CD14-positive monocyte (primary cell): ENCODE measurements at regions not wholly inside any gene's neighbourhood (a gene's known extent, or its start where the extent isn't known, plus 50 kb on each side); places are given as distances from the start of the nearest gene placed in this dataset.

Experiments
- DNase-seq, 3 donors: peaks; one replicate each; pipeline ENCODE4 v3.0.0-alpha.2; 2011 to 2022
- H2AFZ ChIP-seq: 2 replicates; pipeline ENCODE4 v1.6.0; 2012; ENCODE audit warnings: mild to moderate bottlenecking, low read depth, low read length, inconsistent platforms; ENCODE audit not compliant: insufficient read depth, poor library complexity, severe bottlenecking
- H3K27ac ChIP-seq, 2 donors: 1 replicate in 1 of 2; 2 replicates in 1 of 2; pipeline ENCODE4 v1.5.1; 2012 to 2013; ENCODE audit warnings: low read length in 2 of 2, control low read depth in 1 of 2, inconsistent platforms in 1 of 2, low read depth in 1 of 2, mild to moderate bottlenecking in 1 of 2
- H3K27me3 ChIP-seq, 2 donors: one replicate each; pipeline versions ENCODE4 v1.6.0 to v1.6.1; 2011 to 2013; ENCODE audit warnings: low read length in 2 of 2; ENCODE audit not compliant: control insufficient read depth in 2 of 2, insufficient read depth in 2 of 2
- H3K36me3 ChIP-seq, 2 donors: replicated peaks in 1 of 2; 1 replicate in 1 of 2; 2 replicates in 1 of 2; pipeline versions ENCODE4 v1.5.1 to v1.6.1; 2012 to 2013; ENCODE audit warnings: low read length in 2 of 2, control low read depth in 1 of 2, inconsistent platforms in 1 of 2, mild to moderate bottlenecking in 1 of 2; ENCODE audit not compliant: insufficient read depth in 2 of 2, control insufficient read depth in 1 of 2
- H3K4me1 ChIP-seq, 2 donors: 1 replicate in 1 of 2; 2 replicates in 1 of 2; pipeline versions ENCODE4 v1.5.1 to v1.6.1; 2012 to 2013; ENCODE audit warnings: low read length in 2 of 2, control low read depth in 1 of 2, inconsistent platforms in 1 of 2, mild to moderate bottlenecking in 1 of 2, moderate library complexity in 1 of 2; ENCODE audit not compliant: insufficient read depth in 2 of 2, control insufficient read depth in 1 of 2
- H3K4me2 ChIP-seq: replicated peaks from 2 replicates; pipeline ENCODE3; 2012; ENCODE audit warnings: low read length, moderate library complexity, mild to moderate bottlenecking; ENCODE audit not compliant: poor library complexity, severe bottlenecking; ENCODE audit errors: extremely low read depth
- H3K4me3 ChIP-seq, 3 experiments: fragments of 200-600 bp in 1 of 3; sonication (generic) in 1 of 3; replicated peaks in 1 of 3; 1 replicate in 2 of 3; 2 replicates in 1 of 3; pipeline ENCODE4 v1.5.1; 2011 to 2013; ENCODE audit warnings: low read length in 3 of 3, mild to moderate bottlenecking in 3 of 3, control low read depth in 2 of 3, low read depth in 2 of 3, inconsistent platforms in 1 of 3, moderate library complexity in 1 of 3
- H3K79me2 ChIP-seq: 2 replicates; pipeline ENCODE4 v1.6.0; 2012; ENCODE audit warnings: mild to moderate bottlenecking, control low read depth, inconsistent platforms, low read length, moderate library complexity; ENCODE audit not compliant: insufficient read depth
- H3K9ac ChIP-seq: 2 replicates; pipeline ENCODE4 v1.6.0; 2017; ENCODE audit warnings: low read length, mild to moderate bottlenecking; ENCODE audit not compliant: insufficient read depth, poor library complexity, severe bottlenecking
- H3K9me3 ChIP-seq, 2 donors: replicated peaks in 1 of 2; 1 replicate in 1 of 2; 2 replicates in 1 of 2; pipeline versions ENCODE4 v1.5.1 to v1.6.1; 2012 to 2013; ENCODE audit warnings: low read length in 2 of 2, control low read depth in 1 of 2; ENCODE audit not compliant: control insufficient read depth in 1 of 2, insufficient read depth in 1 of 2
- H4K20me1 ChIP-seq: 2 replicates; pipeline ENCODE4 v1.6.0; 2012; ENCODE audit warnings: mild to moderate bottlenecking, low read length, control low read depth, moderate library complexity; ENCODE audit not compliant: insufficient read depth
- H3K27ac Mint-ChIP-seq, 7 donors: one replicate each; pipeline ENCODE4 v1.8.0; 2020; ENCODE audit warnings: mild to moderate bottlenecking in 7 of 7, mixed read lengths in 7 of 7, moderate library complexity in 6 of 7, inconsistent platforms in 2 of 7
- H3K27me3 Mint-ChIP-seq, 3 donors: one replicate each; pipeline ENCODE4 v1.8.0; 2021 to 2022; ENCODE audit warnings: low read depth in 3 of 3, mild to moderate bottlenecking in 3 of 3, mixed read lengths in 3 of 3, moderate library complexity in 3 of 3, inconsistent platforms in 1 of 3
- H3K36me3 Mint-ChIP-seq, 2 donors: one replicate each; pipeline ENCODE4 v1.8.0; 2020; ENCODE audit warnings: mixed read lengths in 2 of 2, inconsistent platforms in 1 of 2, mild to moderate bottlenecking in 1 of 2
- H3K4me1 Mint-ChIP-seq: one replicate; pipeline ENCODE4 v1.8.0; 2020; ENCODE audit warnings: mild to moderate bottlenecking, mixed read lengths
- H3K4me3 Mint-ChIP-seq, 2 donors: one replicate each; pipeline ENCODE4 v1.8.0; 2020; ENCODE audit warnings: mild to moderate bottlenecking in 2 of 2, mixed read lengths in 2 of 2, moderate library complexity in 1 of 2
- H3K9me3 Mint-ChIP-seq, 7 donors: one replicate each; pipeline ENCODE4 v1.8.0; 2020 to 2022; ENCODE audit warnings: mixed read lengths in 7 of 7, mild to moderate bottlenecking in 6 of 7, moderate library complexity in 6 of 7, inconsistent platforms in 2 of 7
- WGBS: methylation state at CpG from one replicate; pipeline ENCODE4 v1.1.5; 2013; ENCODE audit warnings: missing lambda C conversion rate; ENCODE audit not compliant: insufficient coverage; 5-methylcytosine and 5-hydroxymethylcytosine counted together
- intact Hi-C, 2 donors: fragments of 100-400 bp; cut with micrococcal nuclease; formaldehyde crosslinking; loops; one replicate each; pipeline versions ENCODE4 v1.15.0 to v1.15.1; 2023
- TF ChIP-seq, protein P1 (sequence below): fragments of 200-600 bp; IDR thresholded peaks from one replicate; pipeline ENCODE4 v1.8.0; 2022; ENCODE audit warnings: antibody characterized with exemption, mild to moderate bottlenecking

DNA sequence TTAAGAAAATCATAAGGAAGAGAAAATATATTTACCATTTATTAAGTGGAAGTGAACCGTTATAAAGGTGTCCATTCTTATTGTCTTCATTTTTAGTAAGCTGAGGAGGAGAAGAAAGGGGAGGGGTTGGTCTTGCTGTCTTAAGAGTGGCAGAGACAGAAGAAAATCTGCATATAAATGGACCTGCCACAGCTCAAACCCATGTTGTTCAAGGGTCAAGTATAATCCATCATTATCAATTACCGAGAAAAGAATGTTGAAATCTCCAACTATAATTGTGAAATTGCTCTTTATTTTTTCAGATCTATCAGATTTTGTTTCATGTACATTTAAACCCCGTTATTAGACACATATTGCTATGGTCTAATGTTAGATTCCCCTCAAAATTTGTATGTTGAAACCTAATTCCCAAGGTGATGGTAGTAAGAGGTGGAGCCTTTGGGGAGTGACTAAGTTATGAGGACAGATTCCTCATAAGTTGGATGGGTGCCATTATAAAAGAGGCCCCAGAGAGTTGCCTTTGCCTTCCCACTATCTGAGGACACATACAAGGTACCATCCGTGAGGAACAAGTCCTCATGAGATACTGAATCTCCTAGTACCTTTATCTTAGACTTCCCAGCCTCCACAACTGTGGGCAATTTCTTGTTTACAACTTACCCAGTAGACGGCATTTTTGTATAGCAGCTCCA lies 58.5 kb upstream of the SMAD1 start:
- H4K20me1 ChIP-seq, result no peaks in the 10 kb centered on the region
- no peak overlapping the region for H3K9ac ChIP-seq
- no peaks in the 10 kb centered on the region for H3K79me2 ChIP-seq
- no peak overlapping the region for H3K4me3 ChIP-seq
- Mint-ChIP-seq H3K27me3 (peaks cover 0 to 2% (median 0%) of the 10 kb centered on the region in 3 donors), H3K27ac (no peak overlapping the region), H3K9me3 (peaks cover 0 to 9% (median 5%) of the 10 kb centered on the region in 7 donors), H3K4me1 (no peaks in the 10 kb centered on the region), H3K36me3 (no peaks in the 10 kb centered on the region), H3K4me3 (no peak overlapping the region)
- DNase-seq, result no peak
- H3K27ac ChIP-seq, result no peak overlapping the region
- TF ChIP-seq, protein P1, sequence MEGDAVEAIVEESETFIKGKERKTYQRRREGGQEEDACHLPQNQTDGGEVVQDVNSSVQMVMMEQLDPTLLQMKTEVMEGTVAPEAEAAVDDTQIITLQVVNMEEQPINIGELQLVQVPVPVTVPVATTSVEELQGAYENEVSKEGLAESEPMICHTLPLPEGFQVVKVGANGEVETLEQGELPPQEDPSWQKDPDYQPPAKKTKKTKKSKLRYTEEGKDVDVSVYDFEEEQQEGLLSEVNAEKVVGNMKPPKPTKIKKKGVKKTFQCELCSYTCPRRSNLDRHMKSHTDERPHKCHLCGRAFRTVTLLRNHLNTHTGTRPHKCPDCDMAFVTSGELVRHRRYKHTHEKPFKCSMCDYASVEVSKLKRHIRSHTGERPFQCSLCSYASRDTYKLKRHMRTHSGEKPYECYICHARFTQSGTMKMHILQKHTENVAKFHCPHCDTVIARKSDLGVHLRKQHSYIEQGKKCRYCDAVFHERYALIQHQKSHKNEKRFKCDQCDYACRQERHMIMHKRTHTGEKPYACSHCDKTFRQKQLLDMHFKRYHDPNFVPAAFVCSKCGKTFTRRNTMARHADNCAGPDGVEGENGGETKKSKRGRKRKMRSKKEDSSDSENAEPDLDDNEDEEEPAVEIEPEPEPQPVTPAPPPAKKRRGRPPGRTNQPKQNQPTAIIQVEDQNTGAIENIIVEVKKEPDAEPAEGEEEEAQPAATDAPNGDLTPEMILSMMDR, result no peak
- H3K27me3 ChIP-seq, result no peaks in the 10 kb centered on the region
- H3K9me3 ChIP-seq, result no peaks in the 10 kb centered on the region
- no peaks in the 10 kb centered on the region for H3K36me3 ChIP-seq
- no peaks in the 10 kb centered on the region for H3K4me1 ChIP-seq
- H2AFZ ChIP-seq, result no peak overlapping the region
- WGBS, result 100% methylated on average over 1 of the region's 5 CpGs
- H3K4me2 ChIP-seq, result no peak overlapping the region
- intact Hi-C loops, result no loop called here

DNA sequence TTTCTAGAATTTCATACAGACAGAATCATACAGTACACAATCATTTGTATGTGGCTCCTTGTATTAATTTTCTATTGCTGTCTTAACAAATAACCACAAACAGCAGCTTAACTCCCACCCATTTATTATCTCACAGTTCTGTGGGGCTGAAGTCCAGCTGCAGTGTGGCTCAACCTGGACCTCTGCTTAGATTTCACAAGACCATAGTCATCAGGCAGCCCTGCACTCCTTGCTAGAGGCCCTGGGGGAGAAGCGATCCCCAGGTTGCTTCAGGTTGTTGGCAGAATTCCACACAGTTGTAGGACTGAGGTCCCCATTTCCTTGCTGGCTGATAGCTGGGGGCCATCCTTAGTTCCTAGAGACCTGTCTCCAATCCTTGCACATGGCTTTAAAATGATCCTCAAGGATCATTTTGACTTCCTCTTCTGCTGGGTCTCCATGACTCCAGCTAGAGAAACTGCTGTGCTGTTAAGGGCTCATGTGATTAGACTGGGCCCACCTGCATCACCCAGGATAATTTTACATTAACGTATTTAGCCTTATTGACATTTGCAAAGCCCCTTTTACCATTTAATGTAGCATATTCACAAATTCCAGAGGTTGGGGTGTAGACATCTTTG lies 60.9 kb upstream of the SMAD1 start:
- no peaks in the 10 kb centered on the region for H3K4me1 ChIP-seq
- Mint-ChIP-seq H3K27ac (no peak overlapping the region), H3K36me3 (no peaks in the 10 kb centered on the region), H3K4me1 (no peaks in the 10 kb centered on the region), H3K9me3 (peaks cover 0 to 14% (median 5%) of the 10 kb centered on the region in 7 donors), H3K27me3 (peaks cover 0 to 3% (median 2%) of the 10 kb centered on the region in 3 donors), H3K4me3 (no peak overlapping the region)
- TF ChIP-seq, protein P1, result no peak
- H4K20me1 ChIP-seq, result no peaks in the 10 kb centered on the region
- H2AFZ ChIP-seq, result no peak overlapping the region
- H3K27ac ChIP-seq, result no peak overlapping the region
- H3K4me3 ChIP-seq, result no peak overlapping the region
- H3K27me3 ChIP-seq, result no peaks in the 10 kb centered on the region
- H3K9me3 ChIP-seq, result no peaks in the 10 kb centered on the region
- H3K9ac ChIP-seq, result no peak overlapping the region
- 100% methylated on average over 1 of the region's 2 CpGs for WGBS
- H3K79me2 ChIP-seq, result no peaks in the 10 kb centered on the region
- H3K36me3 ChIP-seq, result no peaks in the 10 kb centered on the region
- no peak overlapping the region for H3K4me2 ChIP-seq
- no peak for DNase-seq
- intact Hi-C loops, result no loop called here
